PC-3 (cell line): ENCODE measurements at regions not wholly inside any gene's neighbourhood (a gene's known extent, or its start where the extent isn't known, plus 50 kb on each side); places are given as distances from the start of the nearest gene placed in this dataset.

Experiments
- ATAC-seq: fragments of 200-7000 bp; cut with Tn5 transposase; 2 replicates; pipeline ENCODE4 v1.9.1; 2020; ENCODE audit warnings: mild to moderate bottlenecking, moderate library complexity
- BruUV-seq: library from RNA; stranded (reverse); fragments of 400-500 nt; replicated peaks from 2 replicates; lab custom pipeline; 2021; lab: Mats Ljungman, UMichigan
- CTCF ChIA-PET: fragments of 300-600 bp; sonication (Branson Sonifier 250); formaldehyde crosslinking; loops from one replicate; lab custom pipeline; 2022; ENCODE audit warnings: antibody characterized with exemption; lab: Charles Lee
- POLR2A ChIA-PET: fragments of 300-600 bp; sonication (Branson Sonifier 250); formaldehyde crosslinking; loops from one replicate; lab custom pipeline; 2022; ENCODE audit warnings: antibody characterized with exemption; ENCODE audit not compliant: unreplicated experiment; lab: Charles Lee
- DNase-seq: peaks from one replicate; pipeline ENCODE4 v3.0.0-alpha.2; 2015
- H2AFZ ChIP-seq: fragments of 300-600 bp; sonication (generic); 2 replicates; pipeline ENCODE4 v1.6.0; 2016; ENCODE audit warnings: antibody characterized with exemption, low read length
- H3F3A ChIP-seq: fragments of 300-600 bp; sonication (generic); one replicate; pipeline ENCODE4 v1.6.0; 2017; ENCODE audit warnings: antibody characterized with exemption, low read length, control low read depth, mild to moderate bottlenecking; ENCODE audit not compliant: unreplicated experiment
- H3K27ac ChIP-seq: fragments of 300-600 bp; sonication (generic); 2 replicates; pipeline ENCODE4 v1.5.1; 2016; ENCODE audit warnings: mild to moderate bottlenecking, low read length
- H3K27me3 ChIP-seq: fragments of 300-600 bp; sonication (generic); 2 replicates; pipeline ENCODE4 v1.6.1; 2016; ENCODE audit warnings: low read length, mixed read lengths
- H3K36me3 ChIP-seq: fragments of 300-600 bp; sonication (generic); 2 replicates; pipeline ENCODE4 v1.6.1; 2016; ENCODE audit warnings: low read depth, mixed run types, low read length, mixed read lengths
- H3K4me1 ChIP-seq: fragments of 300-600 bp; sonication (generic); 2 replicates; pipeline ENCODE4 v1.5.1; 2016; ENCODE audit warnings: low read length; ENCODE audit not compliant: insufficient read depth
- H3K4me2 ChIP-seq: fragments of 300-600 bp; sonication (generic); 2 replicates; pipeline ENCODE4 v1.6.0; 2016; ENCODE audit warnings: low read length
- H3K4me3 ChIP-seq: fragments of 300-600 bp; sonication (generic); 2 replicates; pipeline ENCODE4 v1.5.1; 2016; ENCODE audit warnings: mild to moderate bottlenecking, low read length, mixed read lengths
- H3K79me2 ChIP-seq: fragments of 300-600 bp; sonication (generic); 2 replicates; pipeline ENCODE4 v1.6.1; 2017; ENCODE audit warnings: low read length, mixed read lengths
- H3K9ac ChIP-seq: fragments of 300-600 bp; sonication (generic); 2 replicates; pipeline ENCODE4 v1.6.0; 2016; ENCODE audit warnings: mild to moderate bottlenecking, low read length
- H3K9me2 ChIP-seq: fragments of 300-600 bp; sonication (generic); replicated peaks from 2 replicates; pipeline ENCODE4 v1.6.1; 2016; ENCODE audit warnings: mixed run types, low read length, mixed read lengths
- H3K9me3 ChIP-seq: fragments of 300-600 bp; sonication (generic); 2 replicates; pipeline ENCODE4 v1.6.1; 2016; ENCODE audit warnings: low read length, mixed read lengths
- H4K20me1 ChIP-seq: fragments of 300-600 bp; sonication (generic); 2 replicates; pipeline ENCODE4 v1.6.1; 2016; ENCODE audit warnings: low read length, mixed read lengths
- EZH2 ChIP-seq: fragments of 300-600 bp; sonication (generic); IDR thresholded peaks from one replicate; pipeline ENCODE4 v1.6.1; 2017; ENCODE audit warnings: antibody characterized with exemption, mild to moderate bottlenecking, low read length; ENCODE audit not compliant: unreplicated experiment
- EZH2phosphoT487 ChIP-seq: fragments of 300-600 bp; sonication (generic); IDR thresholded peaks from 2 replicates; pipeline ENCODE4 v1.6.1; 2018; ENCODE audit warnings: mild to moderate bottlenecking, antibody characterized with exemption, low read length, borderline replicate concordance
- intact Hi-C: fragments of 100-400 bp; cut with micrococcal nuclease; formaldehyde crosslinking; loops from 2 replicates; pipeline ENCODE4 v1.9.0; 2023
- TF ChIP-seq, protein P1 (sequence below): fragments of 300-600 bp; sonication (generic); conservative IDR thresholded peaks from 2 replicates; pipeline ENCODE4 v1.5.1; 2017; ENCODE audit warnings: antibody characterized with exemption, low read depth, mild to moderate bottlenecking, low read length

GRCh38 chr21:35925497-35925896 lies 134.8 kb downstream of the SETD4 start:
- Histone ChIP-seq H3K27me3 (no peaks in the 10 kb centered on the region), H3K79me2 (no peaks in the 10 kb centered on the region), H3K27ac (peak overlapping the region; percentile 62), H3K9ac (0 out of 2 replicates have a peak overlapping the region, but pooled peaks have one; percentile 4), H3K9me3 (no peaks in the 10 kb centered on the region), H3K4me2 (no peak overlapping the region), H3F3A (no peaks in the 10 kb centered on the region), H3K9me2 (0 out of 2 replicates have a peak, but pooled peaks cover 4% of the 10 kb centered on the region), H2AFZ (no peak overlapping the region), H3K4me3 (no peak overlapping the region), H3K36me3 (no peaks in the 10 kb centered on the region), H3K4me1 (peaks cover 21% of the 10 kb centered on the region), H4K20me1 (no peaks in the 10 kb centered on the region)
- intact Hi-C loops: no loop called here
- DNase-seq (peak; percentile 34), ATAC-seq (peak; percentile 22)
- TF ChIP-seq, protein P1, sequence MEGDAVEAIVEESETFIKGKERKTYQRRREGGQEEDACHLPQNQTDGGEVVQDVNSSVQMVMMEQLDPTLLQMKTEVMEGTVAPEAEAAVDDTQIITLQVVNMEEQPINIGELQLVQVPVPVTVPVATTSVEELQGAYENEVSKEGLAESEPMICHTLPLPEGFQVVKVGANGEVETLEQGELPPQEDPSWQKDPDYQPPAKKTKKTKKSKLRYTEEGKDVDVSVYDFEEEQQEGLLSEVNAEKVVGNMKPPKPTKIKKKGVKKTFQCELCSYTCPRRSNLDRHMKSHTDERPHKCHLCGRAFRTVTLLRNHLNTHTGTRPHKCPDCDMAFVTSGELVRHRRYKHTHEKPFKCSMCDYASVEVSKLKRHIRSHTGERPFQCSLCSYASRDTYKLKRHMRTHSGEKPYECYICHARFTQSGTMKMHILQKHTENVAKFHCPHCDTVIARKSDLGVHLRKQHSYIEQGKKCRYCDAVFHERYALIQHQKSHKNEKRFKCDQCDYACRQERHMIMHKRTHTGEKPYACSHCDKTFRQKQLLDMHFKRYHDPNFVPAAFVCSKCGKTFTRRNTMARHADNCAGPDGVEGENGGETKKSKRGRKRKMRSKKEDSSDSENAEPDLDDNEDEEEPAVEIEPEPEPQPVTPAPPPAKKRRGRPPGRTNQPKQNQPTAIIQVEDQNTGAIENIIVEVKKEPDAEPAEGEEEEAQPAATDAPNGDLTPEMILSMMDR: no peak
- no peak for TF ChIP-seq EZH2
- BruUV-seq: no TSS peak
- CTCF ChIA-PET: no interaction called here
- POLR2A ChIA-PET: no interaction called here

- ChIA-PET CTCF (no interaction called here), POLR2A (no interaction called here)
- ATAC-seq: peak; percentile 42; the same call in 1 of the 2 replicates
- no peak overlapping the region for H3K4me3 ChIP-seq
- 0 out of 2 replicates have a peak, but pooled peaks cover 4% of the 10 kb centered on the region for H3K9me2 ChIP-seq
- TF ChIP-seq, protein P1: no peak
- TF ChIP-seq EZH2: no peak
- no peak for TF ChIP-seq EZH2phosphoT487
- no peaks in the 10 kb centered on the region for H3K79me2 ChIP-seq
- no peak overlapping the region for H2AFZ ChIP-seq
- H3F3A ChIP-seq: no peaks in the 10 kb centered on the region
- H3K9ac ChIP-seq: no peak overlapping the region
- no peaks in the 10 kb centered on the region for H4K20me1 ChIP-seq
- no TSS peak for BruUV-seq
- H3K27me3 ChIP-seq: no peaks in the 10 kb centered on the region
- intact Hi-C loops: no loop called here
- DNase-seq: peak; percentile 72
- no peak overlapping the region for H3K4me2 ChIP-seq
- H3K4me1 ChIP-seq: peaks cover 21% of the 10 kb centered on the region
- H3K9me3 ChIP-seq: no peaks in the 10 kb centered on the region
- no peaks in the 10 kb centered on the region for H3K36me3 ChIP-seq
- peak overlapping the region; percentile 62 for H3K27ac ChIP-seq
Observed at GRCh38 chr21:35924714-35925301, 135.5 kb downstream of the SETD4 start.

GRCh38 chr21:35923971-35924370 lies 136.4 kb downstream of the SETD4 start:
- Histone ChIP-seq H3K9ac (no peak overlapping the region), H4K20me1 (no peaks in the 10 kb centered on the region), H3K27ac (0 out of 2 replicates have a peak overlapping the region, but pooled peaks have one; percentile 26), H3K9me3 (no peaks in the 10 kb centered on the region), H3K27me3 (no peaks in the 10 kb centered on the region), H3K36me3 (no peaks in the 10 kb centered on the region), H3K9me2 (0 out of 2 replicates have a peak, but pooled peaks cover 4% of the 10 kb centered on the region), H2AFZ (no peak overlapping the region), H3K4me3 (no peak overlapping the region), H3F3A (no peaks in the 10 kb centered on the region), H3K4me1 (peaks cover 21% of the 10 kb centered on the region), H3K79me2 (no peaks in the 10 kb centered on the region), H3K4me2 (no peak overlapping the region)
- CTCF ChIA-PET: no interaction called here
- POLR2A ChIA-PET: no interaction called here
- DNase-seq: no peak
- no peak for ATAC-seq
- no TSS peak for BruUV-seq
- TF ChIP-seq EZH2: no peak
- TF ChIP-seq, protein P1: no peak
- no peak for TF ChIP-seq EZH2phosphoT487
- intact Hi-C loops: no loop called here
